GM03348 (cell line): ENCODE measurements at regions not wholly inside any gene's neighbourhood (a gene's known extent, or its start where the extent isn't known, plus 50 kb on each side); places are given as distances from the start of the nearest gene placed in this dataset.

Experiments used
- DNase-seq: peaks from one replicate; pipeline ENCODE4 v3.0.0; 2012; ENCODE audit warnings: low spot score

DNA sequence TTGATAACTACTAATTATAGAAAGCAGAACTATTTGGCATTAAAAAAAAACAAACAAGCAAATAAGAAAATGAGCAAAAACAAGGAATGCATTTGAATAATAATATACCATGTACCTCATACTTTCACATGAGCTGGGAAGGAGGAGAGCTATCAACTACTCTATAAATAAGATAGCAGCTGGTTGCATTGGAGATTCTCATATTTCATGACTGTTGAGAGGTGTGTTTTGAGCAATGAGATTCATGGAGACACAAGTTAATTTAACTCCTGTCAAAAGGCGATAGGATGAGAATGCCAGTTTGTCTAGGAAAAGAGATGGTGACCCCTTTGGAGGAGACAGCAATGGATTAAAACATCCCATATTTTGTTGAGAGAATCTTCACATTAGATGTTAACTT lies 348.8 kb upstream of the SPTLC3 start:
- no peak for DNase-seq

DNA sequence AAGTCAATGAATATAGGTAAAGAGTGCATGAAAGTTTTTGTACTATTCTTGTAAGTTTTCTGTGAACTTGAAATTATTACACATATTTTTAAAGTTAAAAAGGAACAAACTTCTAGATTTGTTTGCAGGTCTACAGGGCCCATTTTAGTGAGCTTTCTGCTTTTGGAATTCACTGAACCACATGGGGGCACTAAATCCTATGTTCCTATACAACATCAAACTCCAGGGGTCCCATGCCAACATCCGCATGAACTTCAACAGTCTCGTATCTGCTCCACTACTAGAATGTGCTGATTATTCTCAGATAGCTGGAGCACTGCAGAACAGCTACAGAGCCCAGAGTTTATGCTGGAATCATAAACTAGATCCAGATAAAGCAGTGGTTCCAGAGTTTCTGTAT lies 347.9 kb upstream of the SPTLC3 start:
- no peak for DNase-seq

GRCh38 chr20:12670301-12670700 lies 338.5 kb upstream of the SPTLC3 start:
- no peak for DNase-seq

- no peak for DNase-seq
Observed at GRCh38 chr20:12673352-12673751, 335.4 kb upstream of the SPTLC3 start.

- no peak for DNase-seq
Observed at GRCh38 chr20:12677925-12678324, 330.8 kb upstream of the SPTLC3 start.

GRCh38 chr20:12679447-12679846 lies 329.3 kb upstream of the SPTLC3 start:
- no peak for DNase-seq

GRCh38 chr20:12682613-12683012 lies 326.2 kb upstream of the SPTLC3 start:
- no peak for DNase-seq

- no peak for DNase-seq
Observed at GRCh38 chr20:12687476-12687875, 321.3 kb upstream of the SPTLC3 start.

DNA sequence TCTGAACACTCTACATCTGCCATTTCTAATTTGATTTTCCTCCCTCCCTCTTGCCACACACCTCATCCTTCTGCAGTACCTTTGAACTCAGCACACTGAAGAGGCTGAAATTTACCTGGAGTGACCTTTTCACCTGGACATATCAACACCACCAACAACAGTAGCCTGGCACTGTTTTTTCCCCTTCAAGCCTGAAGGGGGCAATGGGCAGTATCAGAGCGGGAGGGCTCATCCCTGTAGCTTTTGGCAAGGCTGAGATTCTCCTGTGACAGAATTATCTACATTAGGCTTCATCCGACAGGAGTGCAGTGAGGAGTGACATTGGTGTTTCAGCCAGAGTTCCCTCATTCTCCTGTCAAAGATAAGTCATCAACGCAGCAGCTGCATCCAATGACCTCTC lies 312.8 kb upstream of the SPTLC3 start:
- no peak for DNase-seq

- no peak for DNase-seq
Observed at GRCh38 chr20:12698817-12699216, 310.0 kb upstream of the SPTLC3 start.

- no peak for DNase-seq
Observed at GRCh38 chr20:12699374-12700228, 309.2 kb upstream of the SPTLC3 start.

GRCh38 chr20:12700701-12701100 lies 308.1 kb upstream of the SPTLC3 start:
- no peak for DNase-seq

GRCh38 chr20:12702312-12702711 lies 306.5 kb upstream of the SPTLC3 start:
- no peak for DNase-seq

DNA sequence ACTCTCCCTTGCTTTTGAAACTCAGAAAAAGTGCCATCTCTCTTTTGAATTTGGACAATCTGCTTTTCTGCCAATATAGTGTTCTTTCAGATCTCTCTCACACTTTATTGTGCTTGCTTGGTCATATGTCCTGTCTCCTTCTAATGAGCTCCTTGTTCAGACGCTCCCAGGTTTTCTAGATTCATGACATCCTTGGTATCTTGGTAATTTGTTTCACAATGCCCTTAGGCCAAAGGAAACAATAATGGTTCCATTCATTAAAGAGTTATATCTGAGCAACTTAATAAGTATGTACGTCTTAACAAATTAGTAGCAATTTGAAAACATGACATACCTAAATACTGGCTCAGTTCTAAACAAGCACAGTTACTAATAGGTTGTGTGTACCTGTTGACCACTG lies 293.4 kb upstream of the SPTLC3 start:
- no peak for DNase-seq

DNA sequence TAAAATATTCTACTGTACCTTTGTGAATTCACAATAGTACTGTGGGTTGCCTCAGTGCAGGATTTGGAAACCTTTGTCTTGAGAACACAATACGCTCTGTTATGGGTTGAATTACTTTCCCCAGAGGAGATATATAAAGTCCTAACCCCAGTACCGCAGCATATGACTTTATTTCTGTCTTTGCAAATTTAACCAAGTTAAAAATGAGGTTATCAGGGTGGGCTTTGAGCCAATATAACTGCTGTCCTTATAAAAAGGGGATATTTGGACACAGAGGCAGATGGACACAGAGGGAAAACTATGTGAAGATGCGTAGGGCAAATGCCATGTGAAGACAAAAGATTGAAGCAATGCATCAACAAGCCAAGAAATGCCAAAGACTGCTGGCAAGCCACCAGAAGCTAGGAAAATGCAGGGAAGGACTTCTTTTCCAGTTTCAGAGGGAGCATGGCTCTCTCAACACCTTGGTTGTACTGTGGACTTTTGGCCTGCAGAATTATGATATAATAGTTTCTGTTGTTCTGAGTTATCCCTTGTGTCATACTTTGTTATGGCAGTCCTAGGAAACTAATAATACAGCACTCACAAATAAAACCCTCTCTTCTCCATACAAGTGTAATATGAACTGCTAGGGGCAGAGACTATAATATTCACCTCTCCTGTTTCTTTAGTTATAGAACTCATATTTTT lies 292.6 kb upstream of the SPTLC3 start:
- DNase-seq, result no peak

DNA sequence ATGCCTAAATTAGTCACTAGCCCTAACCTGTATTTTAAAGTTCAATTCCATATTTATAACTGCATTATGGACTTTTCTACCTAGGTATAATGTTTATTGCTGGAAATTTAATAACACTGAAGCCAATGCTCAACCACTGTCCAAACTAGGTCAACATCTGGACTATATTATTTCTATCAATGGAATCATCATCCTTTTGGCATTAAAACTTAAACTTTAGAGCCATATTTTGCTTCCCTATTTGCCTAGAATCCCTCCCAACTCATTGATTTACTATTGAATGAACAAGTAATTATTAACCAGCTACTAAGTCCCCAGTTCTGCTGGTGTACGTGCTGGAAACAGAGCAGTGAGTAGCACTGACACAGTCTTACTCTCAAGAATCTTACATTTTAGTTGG lies 291.7 kb upstream of the SPTLC3 start:
- DNase-seq, result no peak

DNA sequence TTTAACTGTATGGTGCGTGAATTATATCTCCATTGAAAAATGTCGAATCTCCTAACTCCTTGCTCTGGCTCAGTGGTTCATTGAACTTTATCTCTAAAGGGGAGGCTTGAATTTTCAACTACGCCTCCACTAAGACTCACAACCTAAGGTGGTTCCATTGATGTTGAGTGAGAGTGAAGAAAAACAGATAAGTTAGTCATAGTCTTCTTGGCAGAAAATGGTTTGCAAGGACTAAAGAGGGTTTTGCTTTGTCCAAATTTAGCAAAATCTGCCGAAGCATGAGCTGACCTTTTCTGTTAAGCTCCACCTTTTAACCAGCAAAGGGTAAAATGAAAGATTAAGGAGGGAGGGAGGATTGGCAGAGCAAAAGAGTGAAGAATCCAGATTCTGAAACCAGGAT lies 290.2 kb upstream of the SPTLC3 start:
- DNase-seq, result no peak

DNA sequence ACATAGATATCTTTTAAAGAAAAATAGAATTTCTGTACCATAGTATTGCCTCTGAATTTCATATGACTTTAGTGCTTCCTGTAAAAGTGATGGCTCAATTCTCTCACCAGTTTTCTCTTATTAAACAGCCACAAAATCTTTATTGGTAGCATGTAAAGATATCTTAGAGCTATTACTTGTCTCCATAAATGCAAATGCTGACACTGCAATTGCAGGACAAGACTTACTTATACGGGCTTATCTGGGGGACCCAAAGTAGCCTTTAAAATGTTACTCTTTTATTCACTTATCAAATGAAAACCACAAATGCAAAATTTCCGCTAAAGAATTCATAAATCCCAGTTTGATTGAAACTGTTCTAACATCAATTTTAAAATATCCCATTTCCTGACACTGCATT lies 287.1 kb upstream of the SPTLC3 start:
- DNase-seq, result no peak

DNA sequence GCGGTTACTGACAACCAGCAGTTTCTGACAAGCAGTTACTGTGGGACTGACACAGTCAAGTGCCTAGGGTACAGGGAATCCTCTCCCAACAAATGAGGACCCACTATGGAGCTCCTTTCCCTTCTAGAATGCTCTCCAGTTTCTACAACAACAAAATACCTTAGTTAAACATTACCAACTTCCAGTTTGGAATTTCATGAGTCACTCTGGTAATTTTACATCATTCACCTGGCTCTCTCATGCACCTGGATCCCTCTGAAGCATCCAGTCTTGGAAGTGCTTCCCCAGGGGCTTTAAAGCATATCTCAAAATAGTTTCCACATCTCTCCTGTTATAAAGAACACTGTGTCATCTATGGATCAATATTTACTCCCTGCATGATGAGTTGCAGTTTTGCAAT lies 286.7 kb upstream of the SPTLC3 start:
- no peak for DNase-seq

DNA sequence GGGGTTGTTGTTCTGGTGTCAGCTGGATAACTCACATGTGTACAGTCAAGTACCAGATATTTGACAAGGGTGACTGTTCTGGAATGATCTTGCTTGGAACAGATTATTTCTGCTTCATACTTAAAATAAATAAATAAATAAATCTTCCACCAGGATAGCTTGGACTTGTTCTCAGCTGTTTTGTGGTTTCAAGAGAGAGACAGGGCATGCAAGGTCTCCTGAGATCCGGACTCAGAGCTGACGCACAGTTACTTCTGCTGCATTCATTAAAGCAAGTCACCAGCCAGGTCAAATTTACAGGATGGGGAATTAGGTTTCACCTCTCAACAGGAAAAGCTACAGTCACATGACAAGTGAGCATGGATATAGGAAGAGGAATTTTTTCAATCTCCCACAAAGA lies 285.0 kb upstream of the SPTLC3 start:
- DNase-seq, result no peak

- DNase-seq, result no peak
Observed at GRCh38 chr20:12728782-12729181, 280.0 kb upstream of the SPTLC3 start.

GRCh38 chr20:12729326-12729725 lies 279.4 kb upstream of the SPTLC3 start:
- DNase-seq, result no peak

- DNase-seq, result no peak
Observed at GRCh38 chr20:12733811-12734210, 275.0 kb upstream of the SPTLC3 start.

DNA sequence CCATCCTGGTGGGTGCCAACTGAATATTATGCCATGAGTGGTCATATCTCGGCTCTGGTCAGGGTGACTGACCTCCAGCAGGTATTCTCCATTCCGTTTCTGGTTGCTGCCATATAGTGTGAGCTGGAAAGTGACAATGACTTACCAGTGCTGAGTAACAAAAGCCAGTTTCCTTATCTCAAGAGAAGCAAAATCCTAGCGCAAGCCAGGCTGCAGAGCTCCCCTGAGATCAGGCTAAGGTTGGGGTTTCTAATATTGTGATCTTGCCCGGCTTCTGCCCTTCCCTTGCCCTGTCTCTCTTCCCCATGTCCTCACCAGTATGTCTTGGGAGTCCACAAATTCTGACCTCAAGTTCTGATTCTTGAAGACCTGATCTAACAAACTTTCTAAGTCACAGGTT lies 271.3 kb upstream of the SPTLC3 start:
- no peak for DNase-seq
